OCI-LY1 (cell line): ENCODE measurements at regions not wholly inside any gene's neighbourhood (a gene's known extent, or its start where the extent isn't known, plus 50 kb on each side); places are given as distances from the start of the nearest gene placed in this dataset.

ENCODE experiments used
- CTCF ChIP-seq: fragments of 200-600 bp; sonication (generic), shearing (Covaris generic); IDR thresholded peaks from 2 replicates; pipeline ENCODE4 v1.5.1; 2017; ENCODE audit warnings: mild to moderate bottlenecking, antibody characterized with exemption, low read length, moderate library complexity, mixed read lengths
- EZH2 ChIP-seq: fragments of 200-600 bp; sonication (generic), shearing (Covaris generic); IDR thresholded peaks from 2 replicates; pipeline ENCODE4 v1.8.0; 2017; ENCODE audit warnings: borderline replicate concordance, mixed run types, mild to moderate bottlenecking, antibody characterized with exemption, low read length, moderate library complexity, mixed read lengths

GRCh38 chr20:24064092-24064491, 75.5 kb upstream of the GGTLC1 start:
- TF ChIP-seq EZH2 = no peak
- no peak for TF ChIP-seq CTCF
